Esophagus (tissue), 2 donors: ENCODE measurements at regions not wholly inside any gene's neighbourhood (a gene's known extent, or its start where the extent isn't known, plus 50 kb on each side); places are given as distances from the start of the nearest gene placed in this dataset.
"Not testable (repeated sequence)": the region's sequence is repeated elsewhere in the genome, so short reads cannot be mapped to it uniquely, and the experiment has no call there.

Source experiments
- H3K27ac ChIP-seq, 2 donors: one replicate each; pipeline ENCODE4 v1.5.1; 2013; ENCODE audit warnings: low read depth in 2 of 2, mild to moderate bottlenecking in 2 of 2, inconsistent platforms in 1 of 2, low read length in 1 of 2, moderate library complexity in 1 of 2
- H3K27me3 ChIP-seq, 2 donors: one replicate each; pipeline ENCODE4 v1.6.1; 2013; ENCODE audit warnings: low read length in 2 of 2, control low read depth in 1 of 2, mild to moderate bottlenecking in 1 of 2; ENCODE audit not compliant: insufficient read depth in 2 of 2, control insufficient read depth in 1 of 2
- H3K36me3 ChIP-seq, 2 donors: one replicate each; pipeline ENCODE4 v1.6.1; 2013; ENCODE audit warnings: low read length in 1 of 2; ENCODE audit not compliant: control insufficient read depth in 2 of 2, insufficient read depth in 2 of 2
- H3K4me1 ChIP-seq, 2 donors: one replicate each; pipeline ENCODE4 v1.6.1; 2013; ENCODE audit warnings: low read length in 1 of 2; ENCODE audit not compliant: control insufficient read depth in 2 of 2, insufficient read depth in 2 of 2
- H3K4me3 ChIP-seq, 2 donors: one replicate each; pipeline ENCODE4 v1.5.1; 2013; ENCODE audit warnings: low read length in 2 of 2, mild to moderate bottlenecking in 2 of 2, low read depth in 1 of 2, moderate library complexity in 1 of 2
- H3K9me3 ChIP-seq, 2 donors: one replicate each; pipeline ENCODE4 v1.6.1; 2013; ENCODE audit warnings: mild to moderate bottlenecking in 2 of 2, low read depth in 1 of 2, low read length in 1 of 2, moderate library complexity in 1 of 2; ENCODE audit not compliant: control insufficient read depth in 2 of 2, insufficient read depth in 1 of 2
- WGBS, 2 donors: extraction: QIAGEN DNeasy Blood & Tissue Kit; methylation state at CpG; one replicate each; pipeline ENCODE4 v1.1.7; 2013; 5-methylcytosine and 5-hydroxymethylcytosine counted together
- donor health status: healthy with polysubstance abuse.
- donor health status: Bipolar disorder and iron deficiency.

DNA sequence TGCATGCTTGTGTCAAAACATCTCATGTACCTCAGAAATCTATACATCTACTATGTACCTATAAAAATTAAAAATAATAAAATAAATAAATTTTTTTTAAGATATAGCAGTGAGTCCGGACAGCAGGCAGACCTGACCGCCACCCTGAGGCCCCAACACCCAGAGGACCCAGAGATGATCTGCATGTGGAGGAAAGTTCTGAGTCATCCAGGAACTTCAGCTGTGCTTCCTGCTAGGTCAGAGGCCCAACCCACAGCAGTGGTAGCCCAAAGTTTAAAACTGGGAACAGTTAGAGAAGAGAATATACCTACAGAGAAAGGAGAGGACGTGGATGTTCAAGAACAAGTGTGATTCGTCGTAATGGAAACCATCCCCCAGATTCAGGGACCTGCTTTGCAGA is 683.7 kb upstream of the NRP1 start:
- no peaks in the 10 kb centered on the region for H3K27me3 ChIP-seq
- H3K36me3 ChIP-seq: no peaks in the 10 kb centered on the region
- no peaks in the 10 kb centered on the region for H3K4me1 ChIP-seq
- H3K27ac ChIP-seq: no peak overlapping the region
- H3K9me3 ChIP-seq: no peaks in the 10 kb centered on the region
- WGBS, 2 donors: 91 to 93% methylated on average over 5 of the region's 5 CpGs
- no peak overlapping the region for H3K4me3 ChIP-seq

- Histone ChIP-seq H3K36me3 (no peaks in the 10 kb centered on the region), H3K4me3 (no peak overlapping the region), H3K9me3 (no peaks in the 10 kb centered on the region), H3K27me3 (no peaks in the 10 kb centered on the region), H3K4me1 (no peaks in the 10 kb centered on the region), H3K27ac (no peak overlapping the region)
- 43 to 73% methylated on average over 1 of the region's 1 CpG for WGBS, 2 donors
These were observed 682.8 kb upstream of the NRP1 start for GRCh38 chr10:34017281-34017680.

DNA sequence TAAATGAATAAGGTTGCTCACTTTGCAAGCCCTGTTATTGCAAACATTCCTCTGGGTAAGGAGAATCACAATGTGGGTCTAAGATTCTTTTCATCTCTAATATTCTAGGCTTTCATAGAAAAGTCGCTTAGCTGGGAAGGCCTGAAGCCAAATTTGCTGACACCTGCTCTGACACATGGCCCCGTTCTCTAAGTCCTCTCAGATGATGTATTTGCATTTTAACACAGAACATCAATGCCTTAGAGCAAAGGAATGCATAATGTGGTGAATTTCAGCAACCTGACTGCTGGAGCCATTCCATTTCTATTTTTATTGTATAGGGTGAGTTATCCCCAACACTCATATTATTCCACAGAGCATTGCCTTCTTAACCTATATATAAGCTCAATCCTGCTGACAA is 682.1 kb upstream of the NRP1 start:
- H3K9me3 ChIP-seq: no peaks in the 10 kb centered on the region
- no peaks in the 10 kb centered on the region for H3K36me3 ChIP-seq
- 65 to 71% methylated on average over 2 of the region's 2 CpGs for WGBS, 2 donors
- H3K4me3 ChIP-seq: no peak overlapping the region
- no peak overlapping the region for H3K27ac ChIP-seq
- H3K27me3 ChIP-seq: no peaks in the 10 kb centered on the region
- no peaks in the 10 kb centered on the region for H3K4me1 ChIP-seq

DNA sequence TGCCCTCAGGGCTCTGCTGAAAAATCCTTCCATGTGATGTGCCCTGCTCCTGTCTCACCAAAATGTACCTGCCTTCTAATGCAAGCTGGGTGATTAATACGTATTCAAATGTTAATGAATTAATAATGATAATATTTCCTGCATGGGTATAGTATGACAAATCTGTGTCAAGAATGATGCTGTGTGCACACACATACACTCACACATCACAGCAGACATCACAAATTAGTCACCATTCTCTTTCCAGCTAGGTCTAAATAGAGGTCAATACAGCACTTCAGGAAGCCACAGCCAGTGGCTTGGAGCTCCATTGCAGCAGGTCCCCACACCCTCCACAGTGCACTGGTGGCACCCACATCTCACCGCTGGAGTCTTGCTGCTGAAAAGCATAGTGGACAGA is 681.2 kb upstream of the NRP1 start:
- WGBS, 2 donors: 86 to 94% methylated on average over 2 of the region's 2 CpGs
- Histone ChIP-seq H3K36me3 (no peaks in the 10 kb centered on the region), H3K4me1 (no peaks in the 10 kb centered on the region), H3K9me3 (no peaks in the 10 kb centered on the region), H3K27me3 (no peaks in the 10 kb centered on the region), H3K27ac (no peak overlapping the region), H3K4me3 (no peak overlapping the region)

GRCh38 chr10:34013235-34013634 is 678.8 kb upstream of the NRP1 start:
- Histone ChIP-seq H3K36me3 (no peaks in the 10 kb centered on the region), H3K9me3 (no peaks in the 10 kb centered on the region), H3K4me1 (no peaks in the 10 kb centered on the region), H3K27ac (no peak overlapping the region), H3K27me3 (no peaks in the 10 kb centered on the region), H3K4me3 (no peak overlapping the region)
- WGBS, 2 donors: 86 to 97% methylated on average over 2 of the region's 2 CpGs

- Histone ChIP-seq H3K9me3 (no peaks in the 10 kb centered on the region), H3K27me3 (no peaks in the 10 kb centered on the region), H3K36me3 (no peaks in the 10 kb centered on the region), H3K4me1 (no peaks in the 10 kb centered on the region), H3K4me3 (no peak overlapping the region), H3K27ac (no peak overlapping the region)
- WGBS, 2 donors: 76 to 81% methylated on average over 2 of the region's 2 CpGs
These were observed 676.4 kb upstream of the NRP1 start for GRCh38 chr10:34010891-34011290.

DNA sequence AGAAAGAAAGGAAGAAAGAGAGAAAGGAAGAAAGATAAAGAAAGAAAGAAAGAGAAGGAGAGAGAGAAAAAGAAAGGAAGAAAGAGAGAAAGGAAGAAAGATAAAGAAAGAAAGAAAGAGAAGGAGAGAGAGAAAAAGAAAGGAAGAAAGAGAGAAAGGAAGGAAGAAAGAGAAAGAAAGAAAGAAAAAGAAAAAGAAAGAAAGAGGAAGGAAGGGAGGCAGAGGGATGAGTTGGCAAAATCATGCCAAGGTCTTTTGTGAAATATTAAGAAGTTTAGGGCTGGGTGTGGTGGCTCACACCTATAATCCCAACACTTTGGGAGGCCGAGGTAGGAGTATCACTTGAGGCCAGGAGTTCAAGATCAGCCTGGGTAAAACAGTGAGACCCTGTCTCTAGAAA is 675.8 kb upstream of the NRP1 start:
- WGBS, 2 donors: 88 to 91% methylated on average over 1 of the region's 1 CpG
- H3K4me3 ChIP-seq, H3K36me3 ChIP-seq, H3K27ac ChIP-seq, H3K27me3 ChIP-seq, H3K4me1 ChIP-seq, H3K9me3 ChIP-seq: not testable (repeated sequence)

DNA sequence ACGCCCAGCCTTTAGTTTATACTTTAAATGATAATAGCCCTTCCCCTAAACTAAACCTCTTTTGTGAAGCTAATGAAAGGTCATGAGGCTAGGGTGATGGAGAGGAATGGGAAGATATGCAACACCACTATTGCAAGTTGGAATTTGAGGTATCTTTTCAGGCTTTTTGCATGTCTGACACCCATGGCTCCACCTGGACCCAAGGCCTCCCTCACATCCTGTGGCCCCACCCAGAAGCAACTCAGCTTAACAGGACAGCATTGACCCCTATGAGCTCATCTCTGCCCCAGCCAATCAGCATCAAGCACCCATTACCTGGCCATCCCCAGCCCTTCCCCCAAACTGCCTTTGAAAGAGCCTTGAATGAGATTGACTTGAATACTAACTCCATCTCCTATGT is 674.2 kb upstream of the NRP1 start:
- 97 to 100% methylated on average over 1 of the region's 1 CpG for WGBS, 2 donors
- H3K4me1 ChIP-seq: no peaks in the 10 kb centered on the region
- H3K27me3 ChIP-seq: no peaks in the 10 kb centered on the region
- H3K36me3 ChIP-seq: no peaks in the 10 kb centered on the region
- H3K4me3 ChIP-seq: no peak overlapping the region
- H3K27ac ChIP-seq: no peak overlapping the region
- H3K9me3 ChIP-seq: no peaks in the 10 kb centered on the region

- Histone ChIP-seq H3K4me1 (no peaks in the 10 kb centered on the region), H3K36me3 (no peaks in the 10 kb centered on the region), H3K9me3 (no peaks in the 10 kb centered on the region), H3K27me3 (no peaks in the 10 kb centered on the region), H3K27ac (no peak overlapping the region), H3K4me3 (no peak overlapping the region)
- 58 to 64% methylated on average over 5 of the region's 5 CpGs for WGBS, 2 donors
These were observed 672.0 kb upstream of the NRP1 start for GRCh38 chr10:34006471-34006870.

GRCh38 chr10:34003561-34003960 is 669.1 kb upstream of the NRP1 start:
- 76 to 86% methylated on average over 7 of the region's 7 CpGs for WGBS, 2 donors
- Histone ChIP-seq H3K4me3 (no peak overlapping the region), H3K27ac (no peak overlapping the region), H3K9me3 (no peaks in the 10 kb centered on the region), H3K36me3 (no peaks in the 10 kb centered on the region), H3K27me3 (no peaks in the 10 kb centered on the region), H3K4me1 (no peaks in the 10 kb centered on the region)
